PFSK-1 (cell line): ENCODE measurements at regions not wholly inside any gene's neighbourhood (a gene's known extent, or its start where the extent isn't known, plus 50 kb on each side); places are given as distances from the start of the nearest gene placed in this dataset.

ENCODE experiments used
- FOXP2 ChIP-seq: optimal IDR thresholded peaks from 2 replicates; pipeline ENCODE3; 2011; ENCODE audit warnings: borderline replicate concordance, control low read depth, inconsistent platforms; ENCODE audit not compliant: insufficient read depth; ENCODE audit errors: extremely low read length, extremely low read depth
- POLR2AphosphoS5 ChIP-seq: IDR thresholded peaks from 2 replicates; pipeline ENCODE4 v1.6.1; 2012; ENCODE audit warnings: low read depth, mild to moderate bottlenecking, control low read depth, low read length, moderate library complexity
- SIN3A ChIP-seq: IDR thresholded peaks from 2 replicates; pipeline ENCODE4 v1.6.1; 2012; ENCODE audit warnings: mild to moderate bottlenecking, low read length, moderate library complexity, borderline replicate concordance; ENCODE audit not compliant: insufficient read depth
- TAF1 ChIP-seq: IDR thresholded peaks from 2 replicates; pipeline ENCODE4 v1.6.1; 2012; ENCODE audit warnings: low read length, control low read depth, borderline replicate concordance; ENCODE audit not compliant: insufficient read depth
- TF ChIP-seq, protein P1 (sequence below), 2 experiments: IDR thresholded peaks; 2 replicates each; pipeline versions ENCODE4 v1.6.1 to v1.8.0; 2011 to 2012; ENCODE audit warnings: low read depth in 2 of 2, low read length in 2 of 2, control low read depth in 1 of 2, inconsistent platforms in 1 of 2, mild to moderate bottlenecking in 1 of 2, moderate library complexity in 1 of 2; ENCODE audit not compliant: insufficient read depth in 1 of 2

GRCh38 chr2:59303272-59303671, 1062.1 kb upstream of the FANCL start:
- TF ChIP-seq, protein P1, sequence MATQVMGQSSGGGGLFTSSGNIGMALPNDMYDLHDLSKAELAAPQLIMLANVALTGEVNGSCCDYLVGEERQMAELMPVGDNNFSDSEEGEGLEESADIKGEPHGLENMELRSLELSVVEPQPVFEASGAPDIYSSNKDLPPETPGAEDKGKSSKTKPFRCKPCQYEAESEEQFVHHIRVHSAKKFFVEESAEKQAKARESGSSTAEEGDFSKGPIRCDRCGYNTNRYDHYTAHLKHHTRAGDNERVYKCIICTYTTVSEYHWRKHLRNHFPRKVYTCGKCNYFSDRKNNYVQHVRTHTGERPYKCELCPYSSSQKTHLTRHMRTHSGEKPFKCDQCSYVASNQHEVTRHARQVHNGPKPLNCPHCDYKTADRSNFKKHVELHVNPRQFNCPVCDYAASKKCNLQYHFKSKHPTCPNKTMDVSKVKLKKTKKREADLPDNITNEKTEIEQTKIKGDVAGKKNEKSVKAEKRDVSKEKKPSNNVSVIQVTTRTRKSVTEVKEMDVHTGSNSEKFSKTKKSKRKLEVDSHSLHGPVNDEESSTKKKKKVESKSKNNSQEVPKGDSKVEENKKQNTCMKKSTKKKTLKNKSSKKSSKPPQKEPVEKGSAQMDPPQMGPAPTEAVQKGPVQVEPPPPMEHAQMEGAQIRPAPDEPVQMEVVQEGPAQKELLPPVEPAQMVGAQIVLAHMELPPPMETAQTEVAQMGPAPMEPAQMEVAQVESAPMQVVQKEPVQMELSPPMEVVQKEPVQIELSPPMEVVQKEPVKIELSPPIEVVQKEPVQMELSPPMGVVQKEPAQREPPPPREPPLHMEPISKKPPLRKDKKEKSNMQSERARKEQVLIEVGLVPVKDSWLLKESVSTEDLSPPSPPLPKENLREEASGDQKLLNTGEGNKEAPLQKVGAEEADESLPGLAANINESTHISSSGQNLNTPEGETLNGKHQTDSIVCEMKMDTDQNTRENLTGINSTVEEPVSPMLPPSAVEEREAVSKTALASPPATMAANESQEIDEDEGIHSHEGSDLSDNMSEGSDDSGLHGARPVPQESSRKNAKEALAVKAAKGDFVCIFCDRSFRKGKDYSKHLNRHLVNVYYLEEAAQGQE (IDR thresholded peaks at IDR 0.05; ENCODE audit: insufficient read depth in 1 of 2, low read depth in 2 of 2, low read length in 2 of 2), result no peak
- TF ChIP-seq FOXP2, result no peak
- no peak for TF ChIP-seq SIN3A
- no peak for TF ChIP-seq TAF1
- TF ChIP-seq POLR2AphosphoS5, result no peak

DNA sequence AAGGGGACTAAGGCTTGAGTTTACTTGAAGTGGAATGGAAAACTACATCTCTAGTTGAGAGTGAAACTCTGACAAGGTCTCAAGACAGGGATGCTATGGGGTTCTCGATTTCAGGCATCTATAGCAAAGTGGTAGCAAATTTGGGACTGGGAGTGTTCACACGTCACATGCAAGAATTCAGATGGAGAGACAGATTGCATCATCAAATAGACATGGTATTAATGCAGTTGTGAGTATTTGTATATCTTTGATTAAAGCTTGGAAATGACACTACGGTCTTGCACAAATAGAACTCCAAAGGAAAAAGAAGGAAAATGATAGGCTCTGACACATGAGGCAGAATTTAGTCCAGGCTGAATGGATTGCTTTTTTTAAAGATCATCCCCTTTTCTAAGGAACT, 1061.6 kb upstream of the FANCL start:
- TF ChIP-seq POLR2AphosphoS5, result no peak

DNA sequence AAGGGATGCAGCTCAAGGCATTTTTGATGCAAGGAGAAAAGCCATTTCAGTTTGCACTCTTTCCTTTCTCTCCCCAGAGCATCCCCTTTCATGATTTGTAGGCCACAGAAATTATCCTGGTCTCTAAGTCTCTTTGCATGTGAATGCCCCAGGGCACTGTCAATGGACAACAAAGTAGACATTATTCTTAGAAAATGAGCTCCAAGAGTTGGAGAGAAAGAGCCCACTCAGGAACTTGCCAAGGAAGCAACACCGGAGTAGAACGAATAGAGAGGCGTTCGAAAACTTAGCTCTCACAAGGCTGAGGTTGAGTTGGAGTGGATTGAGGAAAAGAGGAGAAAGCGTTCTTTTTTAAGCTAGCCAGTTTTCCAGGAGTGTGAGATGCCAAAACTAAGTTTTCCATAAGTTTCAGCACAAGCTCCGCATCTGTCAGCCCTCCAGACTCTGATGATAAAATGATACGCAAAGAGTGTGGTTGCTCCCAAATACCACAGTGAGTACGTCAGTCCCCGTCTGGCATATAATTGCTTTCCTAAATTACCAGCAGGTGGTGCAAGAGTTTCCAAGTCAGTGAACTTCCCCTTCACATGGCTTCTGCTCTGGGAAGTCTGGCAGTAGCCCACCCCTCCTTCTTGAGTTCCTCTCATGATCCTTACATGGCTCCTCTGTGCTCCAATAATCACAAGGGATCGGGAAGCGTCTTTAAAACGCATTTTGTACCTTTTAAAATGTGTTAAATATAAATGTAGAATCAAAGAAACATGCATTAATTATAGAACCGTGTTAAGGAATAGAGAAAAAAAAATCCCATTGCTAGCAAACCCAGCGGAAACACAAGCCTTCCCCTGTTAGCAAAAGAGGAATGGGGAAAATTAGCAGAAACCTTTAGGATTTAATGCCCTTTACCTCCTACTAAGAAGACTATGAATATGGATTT, 1060.6 kb upstream of the FANCL start:
- no peak for TF ChIP-seq POLR2AphosphoS5
- TF ChIP-seq, protein P1 (IDR thresholded peaks at IDR 0.05; ENCODE audit: insufficient read depth in 1 of 2, low read depth in 2 of 2, low read length in 2 of 2), result no peak
- no peak for TF ChIP-seq FOXP2
- no peak for TF ChIP-seq TAF1
- no peak for TF ChIP-seq SIN3A

DNA sequence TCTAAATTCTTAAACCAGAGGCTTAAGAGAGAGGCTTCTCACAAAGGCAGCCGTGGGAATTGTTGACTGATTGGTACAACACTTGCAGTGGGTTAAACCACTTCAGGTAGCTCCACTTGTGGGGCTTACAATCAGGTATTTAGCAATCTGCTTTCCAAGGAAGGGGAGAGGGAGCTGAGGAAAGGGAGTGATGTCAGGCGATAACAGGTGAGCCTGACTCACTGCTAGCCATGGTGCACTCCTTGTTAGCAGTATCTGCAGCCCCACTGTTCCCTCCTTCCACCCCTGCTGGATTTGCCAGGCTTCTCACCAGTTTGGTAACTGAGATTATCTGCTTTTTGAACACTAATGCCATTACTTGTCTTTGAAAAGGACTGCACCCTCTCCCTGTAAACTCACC, 1056.7 kb upstream of the FANCL start:
- TF ChIP-seq, protein P1 (IDR thresholded peaks at IDR 0.05; ENCODE audit: insufficient read depth in 1 of 2, low read depth in 2 of 2, low read length in 2 of 2), result no peak
- TF ChIP-seq FOXP2, result no peak

DNA sequence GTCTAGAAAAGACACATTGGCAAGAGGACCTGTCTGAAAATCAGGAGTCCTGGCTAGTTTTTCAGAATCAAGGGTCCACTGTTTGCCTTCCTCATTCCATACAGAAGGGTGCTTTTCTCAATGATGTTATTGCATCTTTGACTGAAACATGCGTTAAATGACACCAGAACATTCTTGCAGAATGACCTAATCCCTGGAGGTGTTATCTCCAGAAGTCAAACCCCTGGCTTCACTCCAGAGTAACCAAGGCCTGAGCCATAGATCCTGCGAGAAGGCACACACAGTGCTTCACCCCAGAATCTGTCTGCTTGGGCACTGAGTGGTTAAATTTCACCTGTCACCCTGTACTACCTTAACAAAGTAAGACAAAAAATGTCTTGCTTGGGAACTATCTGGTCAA, 1055.2 kb upstream of the FANCL start:
- no peak for TF ChIP-seq POLR2AphosphoS5
- no peak for TF ChIP-seq TAF1
- TF ChIP-seq SIN3A, result no peak

DNA sequence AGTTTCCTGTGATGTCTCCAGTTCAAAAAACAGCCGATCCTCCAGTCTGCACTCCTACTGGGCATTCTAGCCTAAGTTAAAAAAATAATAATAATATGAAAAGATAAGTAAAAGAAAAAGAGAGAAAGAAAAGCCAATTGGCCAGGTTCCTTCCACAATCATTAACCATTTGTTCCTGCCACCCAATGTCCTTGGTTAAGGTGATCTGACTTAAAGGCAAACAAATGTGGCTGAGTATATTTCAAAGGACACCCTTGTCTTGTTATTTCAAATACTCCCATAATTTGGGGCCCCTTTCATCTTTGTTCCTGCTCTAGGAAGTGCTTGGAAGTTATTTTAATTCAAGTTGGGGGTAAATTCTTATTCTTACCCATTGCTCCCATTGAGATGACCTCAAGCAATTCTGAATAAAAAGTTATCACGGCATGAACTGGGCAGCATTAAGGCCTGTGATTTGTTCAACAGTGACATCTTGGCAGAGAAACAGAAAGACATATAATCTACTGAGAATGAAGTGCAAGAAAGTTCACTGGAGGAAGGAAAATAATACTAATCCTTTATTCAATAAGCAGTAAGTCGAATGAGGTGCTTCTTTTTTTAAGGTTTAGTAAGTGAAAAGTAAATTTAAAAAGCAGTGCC, 1054.5 kb upstream of the FANCL start:
- TF ChIP-seq, protein P1 (IDR thresholded peaks at IDR 0.05; ENCODE audit: insufficient read depth in 1 of 2, low read depth in 2 of 2, low read length in 2 of 2), result no peak
- TF ChIP-seq SIN3A (no peak), FOXP2 (no peak), TAF1 (no peak), POLR2AphosphoS5 (no peak)
